Type B pancreatic cell (in vitro differentiated cells): ENCODE measurements at regions not wholly inside any gene's neighbourhood (a gene's known extent, or its start where the extent isn't known, plus 50 kb on each side); places are given as distances from the start of the nearest gene placed in this dataset.

Experiments
- DNase-seq: peaks from one replicate; pipeline ENCODE4 v3.0.0; 2021; ENCODE audit warnings: mixed read lengths; ENCODE audit not compliant: unreplicated experiment; ENCODE audit errors: extremely low spot score
- H3K27ac Mint-ChIP-seq: 2 replicates; pipeline ENCODE4 v1.8.0; 2021; ENCODE audit warnings: mild to moderate bottlenecking, mixed read lengths
- H3K27me3 Mint-ChIP-seq: 2 replicates; pipeline ENCODE4 v1.8.0; 2021; ENCODE audit warnings: mixed read lengths
- H3K36me3 Mint-ChIP-seq: 2 replicates; pipeline ENCODE4 v1.8.0; 2021; ENCODE audit warnings: mixed read lengths
- H3K4me1 Mint-ChIP-seq: one replicate; pipeline ENCODE4 v1.8.0; 2021; ENCODE audit warnings: mixed read lengths; ENCODE audit not compliant: unreplicated experiment
- H3K4me3 Mint-ChIP-seq: 2 replicates; pipeline ENCODE4 v1.8.0; 2021; ENCODE audit warnings: mild to moderate bottlenecking, mixed read lengths
- H3K9me3 Mint-ChIP-seq: 2 replicates; pipeline ENCODE4 v1.8.0; 2021; ENCODE audit warnings: mixed read lengths
- CTCF ChIP-seq: fragments of 200-600 bp; sonication (generic); conservative IDR thresholded peaks from 2 replicates; pipeline ENCODE4 v1.5.0; 2021; ENCODE audit warnings: antibody characterized with exemption, mild to moderate bottlenecking

- DNase-seq = no peak
- Mint-ChIP-seq H3K36me3 (no peaks in the 10 kb centered on the region), H3K27ac (no peak overlapping the region), H3K27me3 (no peaks in the 10 kb centered on the region), H3K4me3 (no peak overlapping the region), H3K4me1 (no peaks in the 10 kb centered on the region), H3K9me3 (no peaks in the 10 kb centered on the region)
- no peak for TF ChIP-seq CTCF
Observed at GRCh38 chr12:85733984-85734383, 102.2 kb downstream of the RASSF9 start.

DNA sequence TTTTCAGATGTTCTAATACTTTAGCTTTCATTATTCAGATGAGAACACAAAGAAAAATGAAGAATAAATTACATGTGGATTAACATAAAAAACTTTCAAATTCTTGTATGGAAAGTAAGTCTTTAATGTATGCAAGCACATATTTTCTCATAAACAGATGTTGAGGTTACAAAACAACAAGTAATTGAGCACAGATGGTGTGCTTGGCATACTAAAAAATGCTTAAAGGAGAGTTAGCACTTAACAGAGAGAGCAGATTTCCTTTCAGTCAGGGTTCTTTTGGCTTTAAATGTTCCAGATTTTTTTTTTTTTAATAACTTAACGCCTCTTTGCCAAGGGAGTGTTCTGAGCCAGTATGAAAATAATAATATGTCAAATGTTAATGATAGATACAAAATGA, 96.0 kb downstream of the RASSF9 start:
- H3K27me3 Mint-ChIP-seq = no peaks in the 10 kb centered on the region
- no peaks in the 10 kb centered on the region for H3K9me3 Mint-ChIP-seq
- peaks cover 3% of the 10 kb centered on the region for H3K4me1 Mint-ChIP-seq
- no peak overlapping the region for H3K27ac Mint-ChIP-seq
- no peak for DNase-seq
- no peak overlapping the region for H3K4me3 Mint-ChIP-seq
- TF ChIP-seq CTCF = no peak
- no peaks in the 10 kb centered on the region for H3K36me3 Mint-ChIP-seq

GRCh38 chr12:85741046-85741445, 95.2 kb downstream of the RASSF9 start:
- Mint-ChIP-seq H3K27me3 (no peaks in the 10 kb centered on the region), H3K36me3 (no peaks in the 10 kb centered on the region), H3K9me3 (no peaks in the 10 kb centered on the region), H3K4me1 (peaks cover 3% of the 10 kb centered on the region), H3K27ac (no peak overlapping the region), H3K4me3 (no peak overlapping the region)
- no peak for TF ChIP-seq CTCF
- DNase-seq = no peak

DNA sequence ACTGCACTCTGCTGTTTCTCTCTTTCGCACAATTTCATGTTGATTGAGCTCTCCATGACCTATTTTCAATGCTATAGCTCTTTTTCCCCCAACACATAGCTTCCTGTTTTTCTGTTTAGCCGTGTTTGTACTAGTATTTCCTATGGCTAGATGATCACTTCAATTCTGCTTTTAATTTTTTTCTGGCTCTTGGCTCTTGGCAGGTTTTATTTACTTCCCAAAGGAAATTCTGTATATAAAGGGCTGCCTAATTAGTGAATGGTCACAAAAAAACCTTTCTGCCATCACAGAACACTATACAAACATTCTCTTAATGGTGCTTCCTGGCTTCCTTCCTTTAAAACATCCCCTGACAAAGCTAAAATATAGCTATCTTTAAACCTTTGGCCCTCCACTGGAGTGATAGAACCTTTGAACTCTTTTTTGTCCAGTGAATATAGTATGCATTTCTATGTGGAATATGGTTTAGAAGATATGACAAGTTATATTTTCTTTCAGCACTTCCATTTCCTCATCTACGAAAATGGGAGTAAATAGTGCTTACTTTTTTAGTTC, 88.2 kb downstream of the RASSF9 start:
- Mint-ChIP-seq H3K4me1 (no peaks in the 10 kb centered on the region), H3K4me3 (no peak overlapping the region), H3K27ac (no peak overlapping the region), H3K9me3 (no peaks in the 10 kb centered on the region), H3K36me3 (no peaks in the 10 kb centered on the region), H3K27me3 (no peaks in the 10 kb centered on the region)
- no peak for TF ChIP-seq CTCF
- DNase-seq = no peak
